SU-DHL-6 (cell line): ENCODE measurements at regions not wholly inside any gene's neighbourhood (a gene's known extent, or its start where the extent isn't known, plus 50 kb on each side); places are given as distances from the start of the nearest gene placed in this dataset.

Source experiments
- EZH2phosphoT487 ChIP-seq: fragments of 200-600 bp; sonication (generic), shearing (Covaris generic); conservative IDR thresholded peaks from 2 replicates; pipeline ENCODE4 v1.6.1; 2018; ENCODE audit warnings: mild to moderate bottlenecking, antibody characterized with exemption, low read length, moderate library complexity, mixed read lengths
- TF ChIP-seq, protein P1 (sequence below): fragments of 200-600 bp; sonication (generic); IDR thresholded peaks from one replicate; pipeline ENCODE4 v1.5.1; 2017; ENCODE audit warnings: antibody characterized with exemption, mild to moderate bottlenecking, low read length, moderate library complexity; ENCODE audit not compliant: insufficient read depth, poor library complexity, severe bottlenecking

DNA sequence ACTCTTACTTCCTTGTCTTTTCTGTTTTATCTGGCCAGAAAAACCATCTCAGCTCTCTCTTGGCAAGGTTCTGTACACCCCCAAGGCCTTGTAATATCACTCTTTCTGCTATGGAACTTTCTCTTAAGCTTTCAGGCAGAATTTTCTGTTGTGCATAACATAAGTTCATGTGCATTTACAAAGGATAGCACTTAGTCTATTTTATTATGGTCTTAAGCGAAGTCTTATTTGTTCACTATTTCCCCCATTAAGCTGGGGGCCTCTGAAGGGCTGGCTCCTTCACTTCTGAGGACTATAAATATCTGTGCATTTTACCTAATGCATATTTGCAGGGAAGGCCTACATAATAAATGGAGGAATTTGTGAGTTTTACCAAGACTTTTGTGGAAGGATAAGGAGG lies 1393.4 kb downstream of the FAM181B start:
- TF ChIP-seq, protein P1, sequence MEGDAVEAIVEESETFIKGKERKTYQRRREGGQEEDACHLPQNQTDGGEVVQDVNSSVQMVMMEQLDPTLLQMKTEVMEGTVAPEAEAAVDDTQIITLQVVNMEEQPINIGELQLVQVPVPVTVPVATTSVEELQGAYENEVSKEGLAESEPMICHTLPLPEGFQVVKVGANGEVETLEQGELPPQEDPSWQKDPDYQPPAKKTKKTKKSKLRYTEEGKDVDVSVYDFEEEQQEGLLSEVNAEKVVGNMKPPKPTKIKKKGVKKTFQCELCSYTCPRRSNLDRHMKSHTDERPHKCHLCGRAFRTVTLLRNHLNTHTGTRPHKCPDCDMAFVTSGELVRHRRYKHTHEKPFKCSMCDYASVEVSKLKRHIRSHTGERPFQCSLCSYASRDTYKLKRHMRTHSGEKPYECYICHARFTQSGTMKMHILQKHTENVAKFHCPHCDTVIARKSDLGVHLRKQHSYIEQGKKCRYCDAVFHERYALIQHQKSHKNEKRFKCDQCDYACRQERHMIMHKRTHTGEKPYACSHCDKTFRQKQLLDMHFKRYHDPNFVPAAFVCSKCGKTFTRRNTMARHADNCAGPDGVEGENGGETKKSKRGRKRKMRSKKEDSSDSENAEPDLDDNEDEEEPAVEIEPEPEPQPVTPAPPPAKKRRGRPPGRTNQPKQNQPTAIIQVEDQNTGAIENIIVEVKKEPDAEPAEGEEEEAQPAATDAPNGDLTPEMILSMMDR = no peak
- TF ChIP-seq EZH2phosphoT487 = no peak
